Esophagus muscularis mucosa (tissue), 4 donors: ENCODE measurements at regions not wholly inside any gene's neighbourhood (a gene's known extent, or its start where the extent isn't known, plus 50 kb on each side); places are given as distances from the start of the nearest gene placed in this dataset.

Experiments used
- DNase-seq: peaks from one replicate; pipeline ENCODE4 v3.0.0-alpha.2; 2017; ENCODE audit errors: extremely low spot score
- H3K27ac ChIP-seq, 4 donors: fragments of 200-600 bp; sonication (generic); replicated peaks in 1 of 4; 1 replicate in 3 of 4; 2 replicates in 1 of 4; pipeline ENCODE4 v1.5.1; 2016 to 2019; ENCODE audit warnings: mild to moderate bottlenecking in 1 of 4
- H3K27me3 ChIP-seq, 4 donors: fragments of 200-600 bp; sonication (generic); one replicate each; pipeline versions ENCODE4 v1.5.1 to v1.6.0; 2016 to 2019
- H3K36me3 ChIP-seq, 4 donors: fragments of 200-600 bp; sonication (generic); one replicate each; pipeline ENCODE4 v1.5.1; 2016 to 2019
- H3K4me1 ChIP-seq, 4 donors: fragments of 200-600 bp; sonication (generic); one replicate each; pipeline ENCODE4 v1.5.1; 2016 to 2019
- H3K4me3 ChIP-seq, 4 donors: fragments of 200-600 bp; sonication (generic); 1 replicate in 2 of 4; 2 replicates in 2 of 4; pipeline ENCODE4 v1.5.1; 2016 to 2019; ENCODE audit warnings: mild to moderate bottlenecking in 4 of 4, moderate library complexity in 1 of 4
- H3K9me3 ChIP-seq, 4 donors: fragments of 200-600 bp; sonication (generic); 1 replicate in 3 of 4; 2 replicates in 1 of 4; pipeline ENCODE4 v1.5.1; 2016 to 2019
- EP300 ChIP-seq: sonication (generic); formaldehyde crosslinking; IDR thresholded peaks from one replicate; pipeline ENCODE4 v1.6.1; 2017; ENCODE audit warnings: antibody characterized with exemption
- POLR2A ChIP-seq: fragments of 450-650 bp; IDR thresholded peaks from one replicate; pipeline ENCODE4 v1.6.1; 2017; ENCODE audit warnings: antibody characterized with exemption, moderate library complexity, mild to moderate bottlenecking, low read depth
- POLR2AphosphoS5 ChIP-seq, 2 donors: sonication (generic); formaldehyde crosslinking; IDR thresholded peaks; one replicate each; pipeline ENCODE4 v1.6.1; 2017; ENCODE audit warnings: antibody characterized with exemption in 2 of 2
- WGBS: methylation state at CpG from one replicate; pipeline ENCODE4 v1.1.5; 2018; 5-methylcytosine and 5-hydroxymethylcytosine counted together
- intact Hi-C: fragments of 100-400 bp; cut with DNase I; formaldehyde crosslinking; loops from one replicate; pipeline ENCODE4 v1.15.1; 2023
- TF ChIP-seq, protein P1 (sequence below), 3 experiments: fragments of 200-600 bp in 2 of 3; fragments of 450-650 bp in 1 of 3; sonication (generic) in 2 of 3; IDR thresholded peaks; one replicate each; pipeline ENCODE4 v1.5.1; 2017 to 2019; ENCODE audit warnings: antibody characterized with exemption in 3 of 3, mild to moderate bottlenecking in 2 of 3, moderate library complexity in 1 of 3

DNA sequence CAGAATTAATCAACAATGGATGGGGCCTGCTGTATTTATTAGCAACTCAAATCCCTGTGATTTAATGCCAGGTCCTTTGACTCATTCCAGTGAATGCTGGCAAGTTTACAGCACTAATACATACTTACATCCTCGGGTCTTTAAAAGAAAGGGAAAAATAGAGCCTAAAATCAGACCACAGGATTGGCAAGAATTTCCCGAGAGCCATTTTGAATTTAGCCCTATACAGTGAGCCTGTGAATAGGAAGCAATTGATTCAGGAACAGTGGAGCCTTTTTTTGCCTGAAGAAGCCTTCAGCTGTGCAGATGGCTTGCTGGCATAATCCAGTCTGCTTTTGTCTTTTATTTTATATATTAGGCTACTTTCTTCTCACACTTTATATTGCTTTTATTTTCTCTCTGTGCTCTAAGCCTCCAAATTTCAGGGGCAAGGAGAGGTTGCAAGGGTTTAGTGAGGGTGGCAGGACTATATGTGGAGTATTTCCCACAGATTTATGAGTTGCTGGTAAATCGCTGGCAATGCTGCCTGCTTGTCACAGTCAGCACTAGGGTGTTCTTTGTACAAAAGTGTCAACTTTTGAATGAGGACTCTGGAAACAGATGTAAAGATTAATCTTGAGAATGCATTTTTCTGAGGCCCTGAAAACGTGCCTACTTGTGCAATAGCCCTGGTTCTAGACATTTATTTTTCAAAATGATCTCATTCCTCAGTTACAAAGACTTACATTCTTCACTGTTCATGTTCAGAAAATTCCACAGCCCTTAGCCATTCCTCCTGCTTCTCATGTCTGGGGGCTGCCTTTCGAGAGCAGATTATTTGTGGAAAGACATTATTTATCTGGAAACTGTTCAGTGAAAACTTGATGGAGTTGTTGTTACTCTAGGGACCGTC lies 303.5 kb downstream of the SPRY1 start:
- 62% methylated on average over 6 of the region's 6 CpGs for WGBS
- no peak for DNase-seq
- Histone ChIP-seq H3K36me3 (no peaks in the 10 kb centered on the region), H3K4me1 (peaks cover 4 to 12% (median 10%) of the 10 kb centered on the region in 4 donors), H3K27me3 (no peaks in the 10 kb centered on the region), H3K4me3 (peak overlapping the region; percentile 3 to 34 (median 10)), H3K27ac (peak overlapping the region; percentile 34 to 51 (median 44)), H3K9me3 (no peaks in the 10 kb centered on the region)
- intact Hi-C loops = no loop called here
- TF ChIP-seq EP300 (no peak), POLR2A (no peak), POLR2AphosphoS5 (IDR thresholded peaks at IDR 0.05) (no peak)
- TF ChIP-seq, protein P1, sequence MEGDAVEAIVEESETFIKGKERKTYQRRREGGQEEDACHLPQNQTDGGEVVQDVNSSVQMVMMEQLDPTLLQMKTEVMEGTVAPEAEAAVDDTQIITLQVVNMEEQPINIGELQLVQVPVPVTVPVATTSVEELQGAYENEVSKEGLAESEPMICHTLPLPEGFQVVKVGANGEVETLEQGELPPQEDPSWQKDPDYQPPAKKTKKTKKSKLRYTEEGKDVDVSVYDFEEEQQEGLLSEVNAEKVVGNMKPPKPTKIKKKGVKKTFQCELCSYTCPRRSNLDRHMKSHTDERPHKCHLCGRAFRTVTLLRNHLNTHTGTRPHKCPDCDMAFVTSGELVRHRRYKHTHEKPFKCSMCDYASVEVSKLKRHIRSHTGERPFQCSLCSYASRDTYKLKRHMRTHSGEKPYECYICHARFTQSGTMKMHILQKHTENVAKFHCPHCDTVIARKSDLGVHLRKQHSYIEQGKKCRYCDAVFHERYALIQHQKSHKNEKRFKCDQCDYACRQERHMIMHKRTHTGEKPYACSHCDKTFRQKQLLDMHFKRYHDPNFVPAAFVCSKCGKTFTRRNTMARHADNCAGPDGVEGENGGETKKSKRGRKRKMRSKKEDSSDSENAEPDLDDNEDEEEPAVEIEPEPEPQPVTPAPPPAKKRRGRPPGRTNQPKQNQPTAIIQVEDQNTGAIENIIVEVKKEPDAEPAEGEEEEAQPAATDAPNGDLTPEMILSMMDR (IDR thresholded peaks at IDR 0.05) = no peak

DNA sequence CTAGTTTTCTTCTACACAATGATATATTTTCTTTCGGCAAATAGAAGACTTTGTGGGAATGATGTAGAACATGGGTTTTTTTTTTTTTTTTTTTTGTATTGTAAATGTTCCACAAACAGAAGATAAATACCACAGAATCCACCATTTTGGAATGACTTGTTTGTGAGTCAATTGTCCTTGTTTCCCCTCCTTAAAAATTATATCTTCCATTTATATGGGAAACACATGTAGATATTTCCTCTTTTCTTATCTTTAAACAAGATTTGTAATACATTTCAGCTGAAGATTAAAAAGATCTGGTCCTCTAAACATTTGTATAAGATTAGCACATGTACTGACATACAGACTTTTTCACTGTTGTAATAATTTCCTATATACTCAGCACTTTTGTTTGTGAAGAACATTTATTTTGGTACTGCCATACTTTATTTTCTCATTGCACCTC lies 304.6 kb downstream of the SPRY1 start:
- no peaks in the 10 kb centered on the region for H3K27me3 ChIP-seq
- no peak for DNase-seq
- no peaks in the 10 kb centered on the region for H3K9me3 ChIP-seq
- no peak for TF ChIP-seq POLR2AphosphoS5 (IDR thresholded peaks at IDR 0.05)
- no peak for TF ChIP-seq POLR2A
- no peak for TF ChIP-seq EP300
- TF ChIP-seq, protein P1 (IDR thresholded peaks at IDR 0.05) = no peak
- no peaks in the 10 kb centered on the region for H3K36me3 ChIP-seq
- H3K4me1 ChIP-seq = peaks cover 4 to 12% (median 10%) of the 10 kb centered on the region in 4 donors
- peak overlapping the region in 1 of 4 donors; percentile 51 for H3K27ac ChIP-seq
- H3K4me3 ChIP-seq = no peak overlapping the region
- 94% methylated on average over 1 of the region's 1 CpG for WGBS
- intact Hi-C loops = no loop called here

GRCh38 chr4:123705419-123705818 lies 308.8 kb downstream of the SPRY1 start:
- H3K27ac ChIP-seq = no peak overlapping the region
- no peaks in the 10 kb centered on the region for H3K27me3 ChIP-seq
- DNase-seq = no peak
- H3K4me1 ChIP-seq = peaks cover 0 to 3% (median 2%) of the 10 kb centered on the region in 4 donors
- no peak overlapping the region for H3K4me3 ChIP-seq
- TF ChIP-seq, protein P1 (IDR thresholded peaks at IDR 0.05) = no peak
- TF ChIP-seq EP300 = no peak
- TF ChIP-seq POLR2A = no peak
- no peak for TF ChIP-seq POLR2AphosphoS5 (IDR thresholded peaks at IDR 0.05)
- 81% methylated on average over 6 of the region's 6 CpGs for WGBS
- intact Hi-C loops = no loop called here
- H3K9me3 ChIP-seq = peaks cover 0 to 7% (median 0%) of the 10 kb centered on the region in 4 donors
- H3K36me3 ChIP-seq = no peaks in the 10 kb centered on the region

- no peak for DNase-seq
- 50% methylated on average over 1 of the region's 1 CpG for WGBS
- intact Hi-C loops = no loop called here
- Histone ChIP-seq H3K9me3 (peaks cover 0 to 7% (median 0%) of the 10 kb centered on the region in 4 donors), H3K36me3 (no peaks in the 10 kb centered on the region), H3K4me1 (no peaks in the 10 kb centered on the region), H3K4me3 (no peak overlapping the region), H3K27ac (no peak overlapping the region), H3K27me3 (no peaks in the 10 kb centered on the region)
- TF ChIP-seq POLR2AphosphoS5 (IDR thresholded peaks at IDR 0.05) (no peak), POLR2A (no peak)
Measured at GRCh38 chr4:123706973-123707372, 310.4 kb downstream of the SPRY1 start.

DNA sequence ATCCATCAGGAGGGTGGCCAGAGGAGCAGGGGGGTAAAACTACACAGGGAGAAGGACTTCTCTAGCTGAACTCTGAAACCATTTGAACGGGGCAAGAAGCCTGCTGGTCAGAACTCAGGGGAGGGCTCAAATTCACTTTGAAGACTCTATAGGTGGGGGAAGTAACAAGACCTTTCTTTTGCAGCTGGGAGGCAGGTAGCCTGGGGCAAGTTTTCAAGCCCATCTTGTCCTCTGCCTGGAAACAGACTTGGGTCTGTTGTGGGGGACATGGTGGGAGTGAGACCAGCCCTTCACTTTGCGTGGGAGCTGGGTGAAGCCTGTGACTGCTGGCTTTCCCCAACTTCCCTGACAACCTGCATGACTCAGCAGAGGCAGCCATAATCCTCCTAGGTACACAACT lies 312.3 kb downstream of the SPRY1 start:
- Histone ChIP-seq H3K27me3 (no peaks in the 10 kb centered on the region), H3K4me3 (no peak overlapping the region), H3K36me3 (no peaks in the 10 kb centered on the region), H3K9me3 (peaks cover 0 to 7% (median 0%) of the 10 kb centered on the region in 4 donors), H3K27ac (no peak overlapping the region), H3K4me1 (no peaks in the 10 kb centered on the region)
- intact Hi-C loops = no loop called here
- 100% methylated on average over 2 of the region's 2 CpGs for WGBS
- TF ChIP-seq EP300 (no peak), POLR2AphosphoS5 (IDR thresholded peaks at IDR 0.05) (no peak), POLR2A (no peak)
- TF ChIP-seq, protein P1 (IDR thresholded peaks at IDR 0.05) = no peak
- no peak for DNase-seq
